Hepatocyte (in vitro differentiated cells): ENCODE measurements at regions not wholly inside any gene's neighbourhood (a gene's known extent, or its start where the extent isn't known, plus 50 kb on each side); places are given as distances from the start of the nearest gene placed in this dataset.

Experiments used
- DNase-seq: peaks from one replicate; pipeline ENCODE4 v3.0.0-alpha.2; 2016; ENCODE audit warnings: low spot score
- H2AFZ ChIP-seq: fragments of 200-600 bp; sonication (generic); 2 replicates; pipeline ENCODE4 v1.6.0; 2016; ENCODE audit warnings: antibody characterized with exemption, mild to moderate bottlenecking
- H3K27ac ChIP-seq: fragments of 200-600 bp; sonication (generic); 2 replicates; pipeline ENCODE4 v1.5.1; 2016; ENCODE audit warnings: mild to moderate bottlenecking
- H3K27me3 ChIP-seq: fragments of 200-600 bp; sonication (generic); 2 replicates; pipeline ENCODE4 v1.6.1; 2016
- H3K36me3 ChIP-seq: fragments of 200-600 bp; sonication (generic); replicated peaks from 2 replicates; pipeline ENCODE4 v1.5.1; 2016; ENCODE audit warnings: low read depth; ENCODE audit not compliant: insufficient read depth
- H3K4me1 ChIP-seq: fragments of 200-600 bp; sonication (generic); 2 replicates; pipeline ENCODE4 v1.5.1; 2016; ENCODE audit warnings: mild to moderate bottlenecking, moderate library complexity; ENCODE audit not compliant: insufficient read depth
- H3K4me2 ChIP-seq: fragments of 200-600 bp; sonication (generic); 2 replicates; pipeline ENCODE4 v1.6.0; 2016
- H3K4me3 ChIP-seq: fragments of 200-600 bp; sonication (generic); 2 replicates; pipeline ENCODE4 v1.5.1; 2016; ENCODE audit warnings: mild to moderate bottlenecking
- H3K79me2 ChIP-seq: fragments of 200-600 bp; sonication (generic); 2 replicates; pipeline ENCODE4 v1.6.0; 2017; ENCODE audit warnings: mild to moderate bottlenecking
- H3K9me2 ChIP-seq: fragments of 200-600 bp; sonication (generic); replicated peaks from 2 replicates; pipeline ENCODE4 v1.6.0; 2017; ENCODE audit warnings: mild to moderate bottlenecking; ENCODE audit not compliant: insufficient read depth
- H3K9me3 ChIP-seq: fragments of 200-600 bp; sonication (generic); 2 replicates; pipeline ENCODE4 v1.5.1; 2016; ENCODE audit warnings: low read depth, mild to moderate bottlenecking
- H4K20me1 ChIP-seq: fragments of 200-600 bp; sonication (generic); 2 replicates; pipeline ENCODE4 v1.6.0; 2016; ENCODE audit warnings: mild to moderate bottlenecking; ENCODE audit not compliant: insufficient read depth, poor library complexity, severe bottlenecking
- EZH2 ChIP-seq: fragments of 200-600 bp; sonication (generic); IDR thresholded peaks from 2 replicates; pipeline ENCODE4 v1.6.1; 2016; ENCODE audit warnings: antibody characterized with exemption, mild to moderate bottlenecking, borderline replicate concordance
- EZH2phosphoT487 ChIP-seq: fragments of 200-600 bp; sonication (generic); IDR thresholded peaks from one replicate; pipeline ENCODE4 v1.6.1; 2018; ENCODE audit warnings: antibody characterized with exemption, mild to moderate bottlenecking, low read depth, moderate library complexity; ENCODE audit not compliant: unreplicated experiment, severe bottlenecking
- WGBS: methylation state at CpG from one replicate; pipeline ENCODE4 v1.1.6; 2016; ENCODE audit warnings: low lambda C conversion rate; ENCODE audit errors: missing lambda C conversion rate; 5-methylcytosine and 5-hydroxymethylcytosine counted together
- TF ChIP-seq, protein P1 (sequence below): fragments of 200-600 bp; sonication (generic); IDR thresholded peaks from 2 replicates; pipeline ENCODE4 v1.5.1; 2016; ENCODE audit warnings: antibody characterized with exemption, mild to moderate bottlenecking; ENCODE audit not compliant: poor library complexity

DNA sequence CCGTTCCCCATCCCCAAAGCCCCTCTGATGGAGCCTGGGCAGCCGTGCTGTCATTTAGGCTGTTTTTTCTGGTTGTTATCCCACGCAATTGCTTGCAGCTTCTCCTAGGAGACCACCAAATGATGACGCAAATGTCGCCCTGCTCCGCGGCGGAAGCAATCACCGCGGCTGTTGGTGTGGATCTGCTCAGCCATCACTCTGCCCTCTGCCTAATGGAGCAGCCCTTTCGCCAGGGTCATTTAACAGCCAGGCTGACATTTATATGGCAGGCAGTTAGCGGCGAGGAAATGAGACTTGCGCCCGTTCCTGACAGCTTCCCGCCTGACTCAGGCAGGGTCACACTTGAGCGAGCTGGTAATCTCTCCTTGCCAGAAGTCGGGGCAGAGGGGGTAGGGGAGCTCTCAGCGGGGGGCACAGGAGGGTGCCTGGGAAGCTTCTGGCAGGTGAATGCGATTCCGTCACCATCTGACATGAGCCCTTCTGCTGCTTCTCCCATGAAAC is 97.9 kb upstream of the RTL6 start:
- Histone ChIP-seq H3K27ac (no peak overlapping the region), H3K27me3 (no peaks in the 10 kb centered on the region), H3K4me2 (no peak overlapping the region), H3K4me1 (peaks cover 4% of the 10 kb centered on the region), H3K9me3 (no peaks in the 10 kb centered on the region), H3K79me2 (no peaks in the 10 kb centered on the region), H4K20me1 (no peaks in the 10 kb centered on the region), H3K9me2 (no peaks in the 10 kb centered on the region), H3K36me3 (no peaks in the 10 kb centered on the region), H3K4me3 (no peak overlapping the region), H2AFZ (no peak overlapping the region)
- TF ChIP-seq EZH2 (no peak), EZH2phosphoT487 (no peak)
- TF ChIP-seq, protein P1, sequence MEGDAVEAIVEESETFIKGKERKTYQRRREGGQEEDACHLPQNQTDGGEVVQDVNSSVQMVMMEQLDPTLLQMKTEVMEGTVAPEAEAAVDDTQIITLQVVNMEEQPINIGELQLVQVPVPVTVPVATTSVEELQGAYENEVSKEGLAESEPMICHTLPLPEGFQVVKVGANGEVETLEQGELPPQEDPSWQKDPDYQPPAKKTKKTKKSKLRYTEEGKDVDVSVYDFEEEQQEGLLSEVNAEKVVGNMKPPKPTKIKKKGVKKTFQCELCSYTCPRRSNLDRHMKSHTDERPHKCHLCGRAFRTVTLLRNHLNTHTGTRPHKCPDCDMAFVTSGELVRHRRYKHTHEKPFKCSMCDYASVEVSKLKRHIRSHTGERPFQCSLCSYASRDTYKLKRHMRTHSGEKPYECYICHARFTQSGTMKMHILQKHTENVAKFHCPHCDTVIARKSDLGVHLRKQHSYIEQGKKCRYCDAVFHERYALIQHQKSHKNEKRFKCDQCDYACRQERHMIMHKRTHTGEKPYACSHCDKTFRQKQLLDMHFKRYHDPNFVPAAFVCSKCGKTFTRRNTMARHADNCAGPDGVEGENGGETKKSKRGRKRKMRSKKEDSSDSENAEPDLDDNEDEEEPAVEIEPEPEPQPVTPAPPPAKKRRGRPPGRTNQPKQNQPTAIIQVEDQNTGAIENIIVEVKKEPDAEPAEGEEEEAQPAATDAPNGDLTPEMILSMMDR, result no peak
- no peak for DNase-seq
- WGBS, result 70% methylated on average over 21 of the region's 21 CpGs

DNA sequence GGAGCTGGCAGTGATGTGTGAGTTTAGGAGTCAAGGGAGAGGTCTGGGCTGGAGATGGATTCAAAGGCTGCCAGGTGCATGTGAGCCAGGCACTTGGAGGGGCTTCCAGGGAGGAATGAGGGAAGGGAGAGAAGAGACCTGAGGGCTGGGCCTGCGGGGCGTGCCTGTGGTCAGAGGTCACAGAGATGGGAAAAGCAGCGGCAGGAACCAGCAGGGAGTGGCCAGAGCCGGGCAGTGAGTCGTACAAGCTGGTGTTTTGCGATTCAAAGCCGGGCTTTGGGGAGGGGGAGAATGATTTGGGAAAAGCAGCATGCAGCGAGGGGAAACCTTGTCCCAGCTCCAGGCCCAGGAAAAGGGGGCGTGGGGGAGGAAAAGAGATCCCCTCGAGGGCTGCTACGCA is 96.9 kb upstream of the RTL6 start:
- H3K27ac ChIP-seq, result no peak overlapping the region
- H3K27me3 ChIP-seq, result no peaks in the 10 kb centered on the region
- H3K4me2 ChIP-seq, result no peak overlapping the region
- H3K36me3 ChIP-seq, result no peaks in the 10 kb centered on the region
- no peak overlapping the region for H2AFZ ChIP-seq
- DNase-seq, result no peak
- 62% methylated on average over 11 of the region's 11 CpGs for WGBS
- no peaks in the 10 kb centered on the region for H3K79me2 ChIP-seq
- H4K20me1 ChIP-seq, result no peaks in the 10 kb centered on the region
- H3K9me3 ChIP-seq, result no peaks in the 10 kb centered on the region
- no peak for TF ChIP-seq EZH2
- TF ChIP-seq, protein P1, result no peak
- TF ChIP-seq EZH2phosphoT487, result no peak
- no peaks in the 10 kb centered on the region for H3K9me2 ChIP-seq
- peaks cover 4% of the 10 kb centered on the region for H3K4me1 ChIP-seq
- H3K4me3 ChIP-seq, result no peak overlapping the region

DNA sequence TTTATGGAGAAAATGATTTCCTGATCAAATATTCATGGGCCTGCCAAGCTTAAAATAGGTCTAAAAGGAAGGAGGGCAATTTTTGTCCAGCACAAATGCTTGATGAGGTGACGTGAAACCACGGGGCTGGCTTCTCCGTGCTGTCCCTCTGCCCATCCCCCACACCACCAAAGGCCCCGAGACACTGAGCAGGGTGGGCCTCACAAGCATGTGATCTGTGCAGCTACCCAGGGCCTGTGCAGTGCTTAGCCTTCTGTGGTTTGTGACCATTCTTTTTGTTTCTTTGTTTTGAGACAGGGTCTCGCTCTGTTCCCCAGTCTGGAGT is 94.8 kb upstream of the RTL6 start:
- Histone ChIP-seq H3K9me3 (no peaks in the 10 kb centered on the region), H2AFZ (no peak overlapping the region), H3K79me2 (no peaks in the 10 kb centered on the region), H3K9me2 (no peaks in the 10 kb centered on the region), H3K4me2 (no peak overlapping the region), H3K27ac (no peak overlapping the region), H3K4me3 (no peak overlapping the region), H4K20me1 (no peaks in the 10 kb centered on the region), H3K27me3 (no peaks in the 10 kb centered on the region), H3K4me1 (peaks cover 4% of the 10 kb centered on the region), H3K36me3 (no peaks in the 10 kb centered on the region)
- 55% methylated on average over 5 of the region's 5 CpGs for WGBS
- TF ChIP-seq, protein P1, result no peak
- TF ChIP-seq EZH2, result no peak
- TF ChIP-seq EZH2phosphoT487, result no peak
- DNase-seq, result no peak
